ENCODE measurements at regions not wholly inside any gene's neighbourhood (a gene's known extent, or its start where the extent isn't known, plus 50 kb on each side); places are given as distances from the start of the nearest gene placed in this dataset.

GRCh38 chr10:4647109-4647785 lies 178.8 kb upstream of the AKR1E2 start:
- no peaks in the 10 kb centered on the region for H3K27me3 ChIP-seq (ENCODE audit: control insufficient read depth, low read length)
- H3K36me3 ChIP-seq (ENCODE audit: control insufficient read depth, low read length), result no peaks in the 10 kb centered on the region
- H3K4me2 ChIP-seq (ENCODE audit: low read length), result no peak overlapping the region
- no peak overlapping the region for H3K4me3 ChIP-seq (ENCODE audit: low read length)
- TF ChIP-seq CTCF (IDR thresholded peaks at IDR 0.05; ENCODE audit: low read depth, low read length, poor library complexity, severe bottlenecking) (no peak), EZH2phosphoT487 (IDR thresholded peaks at IDR 0.05; ENCODE audit: borderline replicate concordance, low read length) (no peak)
- no peaks in the 10 kb centered on the region for H3F3A ChIP-seq (ENCODE audit: control insufficient read depth, insufficient read depth)
- H3K79me2 ChIP-seq (ENCODE audit: control insufficient read depth, low read length), result no peaks in the 10 kb centered on the region
- no peaks in the 10 kb centered on the region for H4K20me1 ChIP-seq (ENCODE audit: control insufficient read depth, insufficient read depth, low read depth, low read length)
- no peaks in the 10 kb centered on the region for H3K4me1 ChIP-seq (ENCODE audit: control insufficient read depth, low read length)
- H3K27ac ChIP-seq (ENCODE audit: low read depth, low read length), result no peak overlapping the region
- H3K9me2 ChIP-seq (replicated peaks; ENCODE audit: control insufficient read depth, low read length), result no peaks in the 10 kb centered on the region
- H3K9me3 ChIP-seq (ENCODE audit: control insufficient read depth, insufficient read depth, low read length), result no peaks in the 10 kb centered on the region

- Histone ChIP-seq H3K4me1 (ENCODE audit: control insufficient read depth, low read length) (no peaks in the 10 kb centered on the region), H3K27ac (ENCODE audit: low read depth, low read length) (no peak overlapping the region), H3K9me3 (ENCODE audit: control insufficient read depth, insufficient read depth, low read length) (no peaks in the 10 kb centered on the region), H3K79me2 (ENCODE audit: control insufficient read depth, low read length) (no peaks in the 10 kb centered on the region), H3K9me2 (replicated peaks; ENCODE audit: control insufficient read depth, low read length) (no peaks in the 10 kb centered on the region), H3K4me2 (ENCODE audit: low read length) (no peak overlapping the region), H3F3A (ENCODE audit: control insufficient read depth, insufficient read depth) (no peaks in the 10 kb centered on the region), H3K36me3 (ENCODE audit: control insufficient read depth, low read length) (no peaks in the 10 kb centered on the region), H3K4me3 (ENCODE audit: low read length) (no peak overlapping the region), H4K20me1 (ENCODE audit: control insufficient read depth, insufficient read depth, low read depth, low read length) (no peaks in the 10 kb centered on the region), H3K27me3 (ENCODE audit: control insufficient read depth, low read length) (no peaks in the 10 kb centered on the region)
- TF ChIP-seq CTCF (IDR thresholded peaks at IDR 0.05; ENCODE audit: low read depth, low read length, poor library complexity, severe bottlenecking) (no peak), EZH2phosphoT487 (IDR thresholded peaks at IDR 0.05; ENCODE audit: borderline replicate concordance, low read length) (no peak)
Measured at GRCh38 chr10:4646547-4646946, 179.5 kb upstream of the AKR1E2 start.

- no peaks in the 10 kb centered on the region for H4K20me1 ChIP-seq (ENCODE audit: control insufficient read depth, insufficient read depth, low read depth, low read length)
Measured at GRCh38 chr10:4645836-4646235, 180.2 kb upstream of the AKR1E2 start.

More at GRCh38 chr10:4645836-4646235, 180.2 kb upstream of the AKR1E2 start:
- Histone ChIP-seq H3K4me2 (ENCODE audit: low read length) (no peak overlapping the region), H3K9me3 (ENCODE audit: control insufficient read depth, insufficient read depth, low read length) (no peaks in the 10 kb centered on the region), H3K4me1 (ENCODE audit: control insufficient read depth, low read length) (no peaks in the 10 kb centered on the region), H3K4me3 (ENCODE audit: low read length) (no peak overlapping the region), H3K79me2 (ENCODE audit: control insufficient read depth, low read length) (no peaks in the 10 kb centered on the region), H3K27me3 (ENCODE audit: control insufficient read depth, low read length) (no peaks in the 10 kb centered on the region), H3K27ac (ENCODE audit: low read depth, low read length) (no peak overlapping the region), H3F3A (ENCODE audit: control insufficient read depth, insufficient read depth) (no peaks in the 10 kb centered on the region), H3K36me3 (ENCODE audit: control insufficient read depth, low read length) (no peaks in the 10 kb centered on the region), H3K9me2 (replicated peaks; ENCODE audit: control insufficient read depth, low read length) (no peaks in the 10 kb centered on the region)
- TF ChIP-seq CTCF (IDR thresholded peaks at IDR 0.05; ENCODE audit: low read depth, low read length, poor library complexity, severe bottlenecking), result no peak
- TF ChIP-seq EZH2phosphoT487 (IDR thresholded peaks at IDR 0.05; ENCODE audit: borderline replicate concordance, low read length), result no peak
